K562 (cell line): ENCODE measurements at regions not wholly inside any gene's neighbourhood (a gene's known extent, or its start where the extent isn't known, plus 50 kb on each side); places are given as distances from the start of the nearest gene placed in this dataset.

Experiments
- ATAC-seq: fragments of 200-7000 bp; cut with Tn5 transposase; 3 replicates; pipeline ENCODE4 v1.9.1; 2020; ENCODE audit warnings: moderate library complexity
- BruUV-seq: library from RNA; stranded (reverse); fragments of 400-500 nt; replicated peaks from 2 replicates; lab custom pipeline; 2021; lab: Mats Ljungman, UMichigan
- CTCF ChIA-PET: fragments of 300-600 bp; formaldehyde crosslinking; extraction: SDS; loops from one replicate; lab custom pipeline; 2021; ENCODE audit warnings: low intra/inter-chr PET ratio; lab: Yijun Ruan, JAX
- POLR2A ChIA-PET: fragments of 300-600, 350-650 bp; sonication (Branson Sonifier 250); formaldehyde crosslinking; extraction: SDS; loops from one replicate; lab custom pipeline; 2021; ENCODE audit warnings: antibody characterized with exemption, inconsistent platforms; lab: Yijun Ruan, JAX
- DNase-seq, 4 experiments: peaks; one replicate each; pipeline versions ENCODE4 v3.0.0 to v3.0.0-alpha.2; 2011 to 2018; ENCODE audit warnings: low spot score in 3 of 4, mixed read lengths in 3 of 4; ENCODE audit errors: extremely low read depth in 1 of 4
- FAIRE-seq: peaks from 2 replicates; lab custom pipeline; 2011; peaks lifted over from hg19 to GRCh38; lab: Jason Lieb, UNC
- H2AFZ ChIP-seq: 2 replicates; pipeline ENCODE4 v1.6.0; 2011; ENCODE audit warnings: low read depth, low read length, control low read depth, inconsistent platforms
- H3K27ac ChIP-seq: fragments of 200-600 bp; 3 replicates; pipeline ENCODE4 v1.8.0; 2011; ENCODE audit warnings: low read depth, mild to moderate bottlenecking, control low read depth, inconsistent platforms, low read length, moderate library complexity, mixed read lengths; ENCODE audit errors: extremely low read depth
- H3K27me3 ChIP-seq, 2 experiments: fragments of 300-600 bp in 1 of 2; 2 replicates in 1 of 2; 3 replicates in 1 of 2; pipeline versions ENCODE4 v1.6.0 to v1.8.0; 2011; ENCODE audit warnings: inconsistent platforms in 2 of 2, low read length in 2 of 2, mild to moderate bottlenecking in 1 of 2, mixed read lengths in 1 of 2, moderate library complexity in 1 of 2; ENCODE audit not compliant: control insufficient read depth in 2 of 2, insufficient read depth in 2 of 2
- H3K36me3 ChIP-seq: fragments of 300-600 bp; 3 replicates; pipeline ENCODE4 v1.8.0; 2011; ENCODE audit warnings: mild to moderate bottlenecking, low read length, inconsistent platforms; ENCODE audit not compliant: control insufficient read depth, insufficient read depth
- H3K4me1 ChIP-seq, 2 experiments: fragments of 200-600 bp in 1 of 2; replicated peaks in 1 of 2; 2 replicates in 1 of 2; 3 replicates in 1 of 2; pipeline versions ENCODE4 v1.5.1 to v1.8.0; 2011; ENCODE audit warnings: inconsistent platforms in 2 of 2, low read length in 2 of 2, mild to moderate bottlenecking in 1 of 2, mixed read lengths in 1 of 2, moderate library complexity in 1 of 2; ENCODE audit not compliant: control insufficient read depth in 2 of 2, insufficient read depth in 2 of 2
- H3K4me2 ChIP-seq: 2 replicates; pipeline ENCODE4 v1.6.1; 2011; ENCODE audit warnings: low read length, control low read depth, inconsistent platforms, mixed read lengths; ENCODE audit not compliant: insufficient read depth
- H3K4me3 ChIP-seq: fragments of 200-600 bp; sonication (generic), shearing (Covaris generic); 2 replicates; pipeline ENCODE4 v1.5.1; 2016; ENCODE audit warnings: control low read depth, inconsistent platforms
- H3K79me2 ChIP-seq: fragments of 200-600 bp; 3 replicates; pipeline ENCODE4 v1.8.0; 2011; ENCODE audit warnings: low read length, inconsistent platforms; ENCODE audit not compliant: control insufficient read depth, insufficient read depth
- H3K9ac ChIP-seq, 2 experiments: 2 replicates each; pipeline versions ENCODE4 v1.6.0 to v1.6.1; 2011; ENCODE audit warnings: low read depth in 2 of 2, low read length in 2 of 2, control low read depth in 1 of 2, inconsistent platforms in 1 of 2, mild to moderate bottlenecking in 1 of 2, mixed read lengths in 1 of 2; ENCODE audit not compliant: insufficient read depth in 1 of 2
- H3K9me1 ChIP-seq: one replicate; pipeline ENCODE4 v1.6.0; 2011; ENCODE audit warnings: inconsistent platforms, mild to moderate bottlenecking, low read length, moderate library complexity; ENCODE audit not compliant: control insufficient read depth, insufficient read depth
- H3K9me3 ChIP-seq: replicated peaks from 2 replicates; pipeline ENCODE4 v1.5.1; 2011; ENCODE audit warnings: low read depth, low read length, inconsistent platforms; ENCODE audit not compliant: control insufficient read depth, insufficient read depth
- H4K20me1 ChIP-seq: replicated peaks from 2 replicates; pipeline ENCODE4 v1.6.1; 2011; ENCODE audit warnings: low read length, inconsistent platforms, mixed read lengths; ENCODE audit not compliant: control insufficient read depth, insufficient read depth
- GATA2 ChIP-seq: sonication (generic); formaldehyde crosslinking; IDR thresholded peaks from 2 replicates; pipeline ENCODE4 v1.4.0; 2020; ENCODE audit warnings: mild to moderate bottlenecking, missing genetic modification reagents
- TAF15 ChIP-seq: fragments of 200-400 bp; formaldehyde crosslinking; IDR thresholded peaks from 2 replicates; pipeline ENCODE4 v1.6.1; 2017; ENCODE audit warnings: mild to moderate bottlenecking, low read depth, low read length, moderate library complexity
- ZNF551 ChIP-seq: fragments of 250-450 bp; sonication (Bioruptor Pico); IDR thresholded peaks from 2 replicates; pipeline ENCODE4 v1.5.0; 2021; ENCODE audit warnings: mild to moderate bottlenecking, moderate library complexity
- WGBS: fragments of 100-300 bp; shearing (Covaris generic); methylation state at CpG from one replicate; pipeline ENCODE4 v1.1.6; 2016; ENCODE audit warnings: low coverage, mixed read lengths; ENCODE audit not compliant: insufficient coverage; ENCODE audit errors: missing lambda C conversion rate; 5-methylcytosine and 5-hydroxymethylcytosine counted together
- in situ Hi-C: fragments of 300-500 bp; cut with MboI; formaldehyde crosslinking; loops from 4 replicates; pipeline ENCODE4 v1.15.0; 2018; ENCODE audit warnings: inconsistent platforms, mixed read lengths
- intact Hi-C: fragments of 100-400 bp; cut with micrococcal nuclease; formaldehyde crosslinking; loops from 2 replicates; pipeline ENCODE4 v1.14.2; 2022
- TF ChIP-seq, protein P1 (sequence below), 2 experiments: IDR thresholded peaks in 1 of 2; conservative IDR thresholded peaks in 1 of 2; 2 replicates each; pipeline ENCODE4 v1.6.1; 2016; ENCODE audit warnings: low read depth in 2 of 2, mild to moderate bottlenecking in 1 of 2, missing compliant biosample characterization in 1 of 2, missing genetic modification characterization in 1 of 2, moderate library complexity in 1 of 2

GRCh38 chr13:85738696-85739320 lies 60.4 kb downstream of the SLITRK6 start:
- Histone ChIP-seq H3K36me3 (no peaks in the 10 kb centered on the region), H3K4me3 (no peak overlapping the region), H2AFZ (no peak overlapping the region), H3K9me1 (no peaks in the 10 kb centered on the region), H3K4me2 (no peak overlapping the region), H3K4me1 (no peaks in the 10 kb centered on the region), H3K9me3 (no peaks in the 10 kb centered on the region), H4K20me1 (no peaks in the 10 kb centered on the region), H3K27me3 (no peaks in the 10 kb centered on the region), H3K9ac (no peak overlapping the region), H3K27ac (no peak overlapping the region), H3K79me2 (no peaks in the 10 kb centered on the region)
- POLR2A ChIA-PET, result no interaction called here
- CTCF ChIA-PET, result no interaction called here
- ATAC-seq (no peak), DNase-seq (no peak), FAIRE-seq (no peak)
- intact Hi-C loops, result no loop called here
- BruUV-seq, result no TSS peak
- WGBS, result 0% methylated on average over 7 of the region's 9 CpGs
- TF ChIP-seq, protein P1, sequence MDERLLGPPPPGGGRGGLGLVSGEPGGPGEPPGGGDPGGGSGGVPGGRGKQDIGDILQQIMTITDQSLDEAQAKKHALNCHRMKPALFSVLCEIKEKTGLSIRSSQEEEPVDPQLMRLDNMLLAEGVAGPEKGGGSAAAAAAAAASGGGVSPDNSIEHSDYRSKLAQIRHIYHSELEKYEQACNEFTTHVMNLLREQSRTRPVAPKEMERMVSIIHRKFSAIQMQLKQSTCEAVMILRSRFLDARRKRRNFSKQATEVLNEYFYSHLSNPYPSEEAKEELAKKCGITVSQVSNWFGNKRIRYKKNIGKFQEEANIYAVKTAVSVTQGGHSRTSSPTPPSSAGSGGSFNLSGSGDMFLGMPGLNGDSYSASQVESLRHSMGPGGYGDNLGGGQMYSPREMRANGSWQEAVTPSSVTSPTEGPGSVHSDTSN (CRISPR knock-in tag; IDR thresholded peaks at IDR 0.05; ENCODE audit: low read depth), result no peak
- TF ChIP-seq, protein P1 (tag; conservative IDR thresholded peaks at IDR 0.05; ENCODE audit: low read depth), result no peak
- no peak for TF ChIP-seq ZNF551 (CRISPR knock-in tag)
- TF ChIP-seq TAF15, result no peak
- TF ChIP-seq GATA2 (CRISPR knock-in tag), result no peak
- in situ Hi-C loops, result no loop called here
